ENCODE measurements at regions not wholly inside any gene's neighbourhood (a gene's known extent, or its start where the extent isn't known, plus 50 kb on each side); places are given as distances from the start of the nearest gene placed in this dataset.

DNA sequence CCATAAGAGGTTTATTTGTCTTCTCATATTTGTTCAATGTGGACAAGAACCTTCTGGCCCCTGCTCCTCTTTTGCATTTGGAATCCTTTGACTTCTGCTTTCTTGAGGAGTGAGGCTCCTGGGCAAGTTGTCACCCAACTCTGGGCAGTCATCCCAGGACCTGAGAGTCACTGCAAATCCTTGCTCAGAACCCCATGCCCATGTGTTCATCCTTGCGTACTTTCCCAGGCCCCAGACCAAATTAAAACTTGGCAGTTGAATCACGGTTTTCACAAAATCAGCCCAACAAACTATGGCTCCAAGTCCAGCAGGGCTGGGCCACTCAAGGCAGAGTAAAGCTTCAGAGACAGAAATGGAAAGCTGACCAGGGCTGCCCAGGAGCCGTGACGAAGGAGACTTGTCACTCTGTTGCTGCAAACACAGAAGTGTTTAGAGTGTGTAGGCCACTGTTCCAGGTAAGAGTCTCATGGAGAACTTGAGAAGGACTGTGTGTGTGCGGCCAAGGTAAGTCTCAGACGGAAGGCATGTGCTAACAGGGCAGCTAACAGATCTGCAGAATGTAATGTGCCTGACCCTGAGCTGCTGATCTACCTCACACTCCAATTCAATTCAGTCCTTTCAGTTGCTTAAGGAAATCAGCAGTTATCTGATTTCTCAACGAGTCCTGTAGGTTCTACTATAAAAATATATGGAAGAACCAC is 549.4 kb upstream of the HS6ST1 start:
- Histone ChIP-seq H3K9me3 (no peaks in the 10 kb centered on the region), H3K4me1 (ENCODE audit: control insufficient read depth in 1 of 2, insufficient read depth in 2 of 2, low read depth in 1 of 2, low read length in 1 of 2) (no peaks in the 10 kb centered on the region), H3K79me2 (ENCODE audit: insufficient read depth) (no peaks in the 10 kb centered on the region), H3K36me3 (replicated peaks in 1 of 2; ENCODE audit: control insufficient read depth in 1 of 2, insufficient read depth in 2 of 2, low read length in 1 of 2) (no peaks in the 10 kb centered on the region), H3K4me3 (ENCODE audit: low read depth in 2 of 2, low read length in 1 of 2) (no peak overlapping the region), H3F3A (replicated peaks; ENCODE audit: insufficient read depth) (no peaks in the 10 kb centered on the region), H3K4me2 (no peak overlapping the region), H4K20me1 (ENCODE audit: insufficient read depth) (no peaks in the 10 kb centered on the region), H3K9me2 (no peaks in the 10 kb centered on the region), H3K9ac (no peak overlapping the region), H3K27ac (ENCODE audit: low read depth in 2 of 2, low read length in 1 of 2) (no peak overlapping the region), H3K27me3 (ENCODE audit: insufficient read depth) (no peaks in the 10 kb centered on the region), H2AFZ (ENCODE audit: low read depth) (no peak overlapping the region)
- POLR2A ChIA-PET: no interaction called here
- no peak for DNase-seq
- 32% methylated on average over 7 of the region's 7 CpGs for WGBS (ENCODE audit: low lambda C conversion rate)
- TF ChIP-seq, protein P1, sequence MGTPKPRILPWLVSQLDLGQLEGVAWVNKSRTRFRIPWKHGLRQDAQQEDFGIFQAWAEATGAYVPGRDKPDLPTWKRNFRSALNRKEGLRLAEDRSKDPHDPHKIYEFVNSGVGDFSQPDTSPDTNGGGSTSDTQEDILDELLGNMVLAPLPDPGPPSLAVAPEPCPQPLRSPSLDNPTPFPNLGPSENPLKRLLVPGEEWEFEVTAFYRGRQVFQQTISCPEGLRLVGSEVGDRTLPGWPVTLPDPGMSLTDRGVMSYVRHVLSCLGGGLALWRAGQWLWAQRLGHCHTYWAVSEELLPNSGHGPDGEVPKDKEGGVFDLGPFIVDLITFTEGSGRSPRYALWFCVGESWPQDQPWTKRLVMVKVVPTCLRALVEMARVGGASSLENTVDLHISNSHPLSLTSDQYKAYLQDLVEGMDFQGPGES (IDR thresholded peaks at IDR 0.05; ENCODE audit: low read depth, low read length): no peak
- TF ChIP-seq RXRA (IDR thresholded peaks at IDR 0.05; ENCODE audit: borderline replicate concordance, low read depth) (no peak), SMC3 (IDR thresholded peaks at IDR 0.05; ENCODE audit: low read depth, low read length) (no peak), CHD2 (IDR thresholded peaks at IDR 0.05; ENCODE audit: low read length, partially characterized antibody) (no peak), FOXJ3 (CRISPR knock-in tag; IDR thresholded peaks at IDR 0.05) (no peak), POLR2AphosphoS5 (IDR thresholded peaks at IDR 0.05; ENCODE audit: low read depth, low read length) (no peak), ELF1 (IDR thresholded peaks at IDR 0.05) (no peak), TCF12 (IDR thresholded peaks at IDR 0.05) (no peak), RFX5 (IDR thresholded peaks at IDR 0.05; ENCODE audit: low read length) (no peak), EP300 (IDR thresholded peaks at IDR 0.05; ENCODE audit: borderline replicate concordance in 1 of 2, low read depth in 1 of 2, low read length in 1 of 2) (no peak)
- TF ChIP-seq, protein P2, sequence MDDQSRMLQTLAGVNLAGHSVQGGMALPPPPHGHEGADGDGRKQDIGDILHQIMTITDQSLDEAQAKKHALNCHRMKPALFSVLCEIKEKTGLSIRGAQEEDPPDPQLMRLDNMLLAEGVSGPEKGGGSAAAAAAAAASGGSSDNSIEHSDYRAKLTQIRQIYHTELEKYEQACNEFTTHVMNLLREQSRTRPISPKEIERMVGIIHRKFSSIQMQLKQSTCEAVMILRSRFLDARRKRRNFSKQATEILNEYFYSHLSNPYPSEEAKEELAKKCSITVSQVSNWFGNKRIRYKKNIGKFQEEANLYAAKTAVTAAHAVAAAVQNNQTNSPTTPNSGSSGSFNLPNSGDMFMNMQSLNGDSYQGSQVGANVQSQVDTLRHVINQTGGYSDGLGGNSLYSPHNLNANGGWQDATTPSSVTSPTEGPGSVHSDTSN (IDR thresholded peaks at IDR 0.05): no peak
- TF ChIP-seq, protein P3, sequence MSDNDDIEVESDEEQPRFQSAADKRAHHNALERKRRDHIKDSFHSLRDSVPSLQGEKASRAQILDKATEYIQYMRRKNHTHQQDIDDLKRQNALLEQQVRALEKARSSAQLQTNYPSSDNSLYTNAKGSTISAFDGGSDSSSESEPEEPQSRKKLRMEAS (IDR thresholded peaks at IDR 0.05; ENCODE audit: low read depth): no peak
- TF ChIP-seq, protein P4, sequence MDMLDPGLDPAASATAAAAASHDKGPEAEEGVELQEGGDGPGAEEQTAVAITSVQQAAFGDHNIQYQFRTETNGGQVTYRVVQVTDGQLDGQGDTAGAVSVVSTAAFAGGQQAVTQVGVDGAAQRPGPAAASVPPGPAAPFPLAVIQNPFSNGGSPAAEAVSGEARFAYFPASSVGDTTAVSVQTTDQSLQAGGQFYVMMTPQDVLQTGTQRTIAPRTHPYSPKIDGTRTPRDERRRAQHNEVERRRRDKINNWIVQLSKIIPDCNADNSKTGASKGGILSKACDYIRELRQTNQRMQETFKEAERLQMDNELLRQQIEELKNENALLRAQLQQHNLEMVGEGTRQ (IDR thresholded peaks at IDR 0.05; ENCODE audit: borderline replicate concordance, low read depth, low read length): no peak
- CTCF ChIA-PET: interaction anchor here (0.9 kb wide), 1 partner anchor 35 kb away, joined by 3 read pairs; no protein-coding TSS in a partner anchor

Measured in SK-N-SH (cell line).